Hepatocyte (in vitro differentiated cells): ENCODE measurements at regions not wholly inside any gene's neighbourhood (a gene's known extent, or its start where the extent isn't known, plus 50 kb on each side); places are given as distances from the start of the nearest gene placed in this dataset.
"Not testable (repeated sequence)": the region's sequence is repeated elsewhere in the genome, so short reads cannot be mapped to it uniquely, and the experiment has no call there.

Experiments used
- DNase-seq: peaks from one replicate; pipeline ENCODE4 v3.0.0-alpha.2; 2016; ENCODE audit warnings: low spot score
- H2AFZ ChIP-seq: fragments of 200-600 bp; sonication (generic); 2 replicates; pipeline ENCODE4 v1.6.0; 2016; ENCODE audit warnings: antibody characterized with exemption, mild to moderate bottlenecking
- H3K27ac ChIP-seq: fragments of 200-600 bp; sonication (generic); 2 replicates; pipeline ENCODE4 v1.5.1; 2016; ENCODE audit warnings: mild to moderate bottlenecking
- H3K27me3 ChIP-seq: fragments of 200-600 bp; sonication (generic); 2 replicates; pipeline ENCODE4 v1.6.1; 2016
- H3K36me3 ChIP-seq: fragments of 200-600 bp; sonication (generic); replicated peaks from 2 replicates; pipeline ENCODE4 v1.5.1; 2016; ENCODE audit warnings: low read depth; ENCODE audit not compliant: insufficient read depth
- H3K4me1 ChIP-seq: fragments of 200-600 bp; sonication (generic); 2 replicates; pipeline ENCODE4 v1.5.1; 2016; ENCODE audit warnings: mild to moderate bottlenecking, moderate library complexity; ENCODE audit not compliant: insufficient read depth
- H3K4me2 ChIP-seq: fragments of 200-600 bp; sonication (generic); 2 replicates; pipeline ENCODE4 v1.6.0; 2016
- H3K4me3 ChIP-seq: fragments of 200-600 bp; sonication (generic); 2 replicates; pipeline ENCODE4 v1.5.1; 2016; ENCODE audit warnings: mild to moderate bottlenecking
- H3K79me2 ChIP-seq: fragments of 200-600 bp; sonication (generic); 2 replicates; pipeline ENCODE4 v1.6.0; 2017; ENCODE audit warnings: mild to moderate bottlenecking
- H3K9me2 ChIP-seq: fragments of 200-600 bp; sonication (generic); replicated peaks from 2 replicates; pipeline ENCODE4 v1.6.0; 2017; ENCODE audit warnings: mild to moderate bottlenecking; ENCODE audit not compliant: insufficient read depth
- H3K9me3 ChIP-seq: fragments of 200-600 bp; sonication (generic); 2 replicates; pipeline ENCODE4 v1.5.1; 2016; ENCODE audit warnings: low read depth, mild to moderate bottlenecking
- H4K20me1 ChIP-seq: fragments of 200-600 bp; sonication (generic); 2 replicates; pipeline ENCODE4 v1.6.0; 2016; ENCODE audit warnings: mild to moderate bottlenecking; ENCODE audit not compliant: insufficient read depth, poor library complexity, severe bottlenecking
- CTCF ChIP-seq: fragments of 200-600 bp; sonication (generic); IDR thresholded peaks from 2 replicates; pipeline ENCODE4 v1.5.1; 2016; ENCODE audit warnings: antibody characterized with exemption, mild to moderate bottlenecking; ENCODE audit not compliant: poor library complexity
- EZH2 ChIP-seq: fragments of 200-600 bp; sonication (generic); IDR thresholded peaks from 2 replicates; pipeline ENCODE4 v1.6.1; 2016; ENCODE audit warnings: antibody characterized with exemption, mild to moderate bottlenecking, borderline replicate concordance
- EZH2phosphoT487 ChIP-seq: fragments of 200-600 bp; sonication (generic); IDR thresholded peaks from one replicate; pipeline ENCODE4 v1.6.1; 2018; ENCODE audit warnings: antibody characterized with exemption, mild to moderate bottlenecking, low read depth, moderate library complexity; ENCODE audit not compliant: unreplicated experiment, severe bottlenecking
- WGBS: methylation state at CpG from one replicate; pipeline ENCODE4 v1.1.6; 2016; ENCODE audit warnings: low lambda C conversion rate; ENCODE audit errors: missing lambda C conversion rate; 5-methylcytosine and 5-hydroxymethylcytosine counted together

- WGBS: 91% methylated on average over 4 of the region's 4 CpGs
- H3K4me2 ChIP-seq: no peak overlapping the region
- no peaks in the 10 kb centered on the region for H3K9me3 ChIP-seq
- no peaks in the 10 kb centered on the region for H3K4me1 ChIP-seq
- no peak overlapping the region for H3K27ac ChIP-seq
- H2AFZ ChIP-seq: no peak overlapping the region
- no peak overlapping the region for H3K4me3 ChIP-seq
- no peaks in the 10 kb centered on the region for H3K9me2 ChIP-seq
- no peak for DNase-seq
- no peak for TF ChIP-seq EZH2phosphoT487
- TF ChIP-seq CTCF: no peak
- TF ChIP-seq EZH2: no peak
- no peaks in the 10 kb centered on the region for H3K79me2 ChIP-seq
- no peaks in the 10 kb centered on the region for H3K27me3 ChIP-seq
- H3K36me3 ChIP-seq: no peaks in the 10 kb centered on the region
- no peaks in the 10 kb centered on the region for H4K20me1 ChIP-seq
Observed at GRCh38 chr14:43522191-43522590, 984.9 kb downstream of the FSCB start.

GRCh38 chr14:43503508-43503907 is 1003.6 kb downstream of the FSCB start:
- H3K27me3 ChIP-seq: no peaks in the 10 kb centered on the region
- no peak for TF ChIP-seq EZH2
- TF ChIP-seq CTCF: peak; percentile 47
- peak; percentile 8 for DNase-seq
- no peak overlapping the region for H3K4me2 ChIP-seq
- H4K20me1 ChIP-seq: no peaks in the 10 kb centered on the region
- no peaks in the 10 kb centered on the region for H3K79me2 ChIP-seq
- no peak overlapping the region for H3K4me3 ChIP-seq
- no peaks in the 10 kb centered on the region for H3K9me3 ChIP-seq
- H2AFZ ChIP-seq: no peak overlapping the region
- H3K4me1 ChIP-seq: no peaks in the 10 kb centered on the region
- no peaks in the 10 kb centered on the region for H3K9me2 ChIP-seq
- no peak overlapping the region for H3K27ac ChIP-seq
- no peaks in the 10 kb centered on the region for H3K36me3 ChIP-seq

GRCh38 chr14:43492359-43492758 is 1014.7 kb downstream of the FSCB start:
- not testable (repeated sequence) for H3K27ac ChIP-seq, H3K79me2 ChIP-seq, H3K36me3 ChIP-seq, H4K20me1 ChIP-seq, H3K4me2 ChIP-seq, H3K27me3 ChIP-seq, H3K9me2 ChIP-seq, H3K4me1 ChIP-seq, H3K9me3 ChIP-seq, H2AFZ ChIP-seq, H3K4me3 ChIP-seq, DNase-seq
- 95% methylated on average over 10 of the region's 13 CpGs for WGBS

- TF ChIP-seq CTCF (no peak), EZH2 (no peak), EZH2phosphoT487 (no peak)
- Histone ChIP-seq H4K20me1 (no peaks in the 10 kb centered on the region), H3K4me2 (no peak overlapping the region), H3K4me3 (no peak overlapping the region), H3K27me3 (no peaks in the 10 kb centered on the region), H3K79me2 (no peaks in the 10 kb centered on the region), H3K9me3 (no peaks in the 10 kb centered on the region), H3K9me2 (no peaks in the 10 kb centered on the region), H3K27ac (no peak overlapping the region), H2AFZ (no peak overlapping the region), H3K36me3 (no peaks in the 10 kb centered on the region), H3K4me1 (no peaks in the 10 kb centered on the region)
- no peak for DNase-seq
- 61% methylated on average over 3 of the region's 3 CpGs for WGBS
Observed at GRCh38 chr14:43483415-43483814, 1023.7 kb downstream of the FSCB start.
